ENCODE measurements at regions not wholly inside any gene's neighbourhood (a gene's known extent, or its start where the extent isn't known, plus 50 kb on each side); places are given as distances from the start of the nearest gene placed in this dataset.

GRCh38 chr2:52936029-52936428 is 831.6 kb upstream of the CHAC2 start:
- no peaks in the 10 kb centered on the region for H3K27me3 ChIP-seq
- no peak for TF ChIP-seq POLR2AphosphoS5 (IDR thresholded peaks at IDR 0.05)
- no peak for TF ChIP-seq CTCF (IDR thresholded peaks at IDR 0.05)
- no peak for TF ChIP-seq POLR2A (IDR thresholded peaks at IDR 0.05)
- TF ChIP-seq EP300 (IDR thresholded peaks at IDR 0.05; ENCODE audit: low read depth), result no peak
- no peaks in the 10 kb centered on the region for H3K36me3 ChIP-seq
- H3K27ac ChIP-seq, result no peak overlapping the region
- no peaks in the 10 kb centered on the region for H3K9me3 ChIP-seq
- intact Hi-C loops (cut with DNase I; ENCODE audit: low total_unique reads) (no loop called here), in situ Hi-C loops (cut with MboI; ENCODE audit: low pct_ligation_motif_present in 1 of 4, low pct_unique_long_range_greater_than_20kb in 1 of 4, low sequenced_read_pairs in 3 of 4) (no loop called here)
- no peak overlapping the region for H3K4me3 ChIP-seq
- H3K4me1 ChIP-seq, result no peaks in the 10 kb centered on the region
- WGBS, 2 donors (ENCODE audit: low coverage in 1 of 2), result 64 to 78% methylated on average over 4 of the region's 4 CpGs
- no peak for DNase-seq

- Histone ChIP-seq H3K27me3 (no peaks in the 10 kb centered on the region), H3K9me3 (no peaks in the 10 kb centered on the region), H3K27ac (no peak overlapping the region), H3K36me3 (no peaks in the 10 kb centered on the region), H3K4me1 (no peaks in the 10 kb centered on the region), H3K4me3 (no peak overlapping the region)
- no peak for DNase-seq
- in situ Hi-C loops (cut with MboI; ENCODE audit: low pct_ligation_motif_present in 1 of 4, low pct_unique_long_range_greater_than_20kb in 1 of 4, low sequenced_read_pairs in 3 of 4), result no loop called here
- TF ChIP-seq POLR2A (IDR thresholded peaks at IDR 0.05), result no peak
- TF ChIP-seq CTCF (IDR thresholded peaks at IDR 0.05), result no peak
- TF ChIP-seq EP300 (IDR thresholded peaks at IDR 0.05; ENCODE audit: low read depth), result no peak
- no peak for TF ChIP-seq POLR2AphosphoS5 (IDR thresholded peaks at IDR 0.05)
- 42 to 54% methylated on average over 3 of the region's 3 CpGs for WGBS, 2 donors (ENCODE audit: low coverage in 1 of 2)
- intact Hi-C loops (cut with DNase I; ENCODE audit: low total_unique reads), result no loop called here
These were observed 832.5 kb upstream of the CHAC2 start for GRCh38 chr2:52934920-52935640.

- Histone ChIP-seq H3K27ac (no peak overlapping the region), H3K27me3 (no peaks in the 10 kb centered on the region), H3K4me1 (no peaks in the 10 kb centered on the region), H3K4me3 (no peak overlapping the region), H3K36me3 (no peaks in the 10 kb centered on the region), H3K9me3 (peaks cover 0 to 6% of the 10 kb centered on the region in 2 donors)
- 52% methylated on average over 3 of the region's 3 CpGs for WGBS, 2 donors (ENCODE audit: low coverage in 1 of 2)
- no peak for DNase-seq
- in situ Hi-C loops (cut with MboI; ENCODE audit: low pct_ligation_motif_present in 1 of 4, low pct_unique_long_range_greater_than_20kb in 1 of 4, low sequenced_read_pairs in 3 of 4) (no loop called here), intact Hi-C loops (cut with DNase I; ENCODE audit: low total_unique reads) (no loop called here)
- TF ChIP-seq EP300 (IDR thresholded peaks at IDR 0.05; ENCODE audit: low read depth) (no peak), POLR2AphosphoS5 (IDR thresholded peaks at IDR 0.05) (no peak), CTCF (IDR thresholded peaks at IDR 0.05) (no peak), POLR2A (IDR thresholded peaks at IDR 0.05) (no peak)
These were observed 833.2 kb upstream of the CHAC2 start for GRCh38 chr2:52934323-52934898.

- in situ Hi-C loops (cut with MboI; ENCODE audit: low pct_ligation_motif_present in 1 of 4, low pct_unique_long_range_greater_than_20kb in 1 of 4, low sequenced_read_pairs in 3 of 4), result no loop called here
- WGBS, 2 donors (ENCODE audit: low coverage in 1 of 2), result 45 to 57% methylated on average over 2 of the region's 2 CpGs
These were observed 833.7 kb upstream of the CHAC2 start for GRCh38 chr2:52933878-52934277.

More at GRCh38 chr2:52933878-52934277, 833.7 kb upstream of the CHAC2 start:
- Histone ChIP-seq H3K4me3 (no peak overlapping the region), H3K27ac (no peak overlapping the region), H3K27me3 (no peaks in the 10 kb centered on the region), H3K4me1 (no peaks in the 10 kb centered on the region), H3K9me3 (peaks cover 0 to 7% of the 10 kb centered on the region in 2 donors), H3K36me3 (no peaks in the 10 kb centered on the region)
- TF ChIP-seq POLR2AphosphoS5 (IDR thresholded peaks at IDR 0.05) (no peak), EP300 (IDR thresholded peaks at IDR 0.05; ENCODE audit: low read depth) (no peak), POLR2A (IDR thresholded peaks at IDR 0.05) (no peak), CTCF (IDR thresholded peaks at IDR 0.05) (no peak)
- DNase-seq, result no peak
- intact Hi-C loops (cut with DNase I; ENCODE audit: low total_unique reads), result no loop called here

All from transverse colon (tissue), 4 donors.